ENCODE measurements at regions not wholly inside any gene's neighbourhood (a gene's known extent, or its start where the extent isn't known, plus 50 kb on each side); places are given as distances from the start of the nearest gene placed in this dataset.

- Histone ChIP-seq H3K36me3 (no peaks in the 10 kb centered on the region), H3K9me3 (no peaks in the 10 kb centered on the region), H3K27ac (no peak overlapping the region), H3K4me1 (no peaks in the 10 kb centered on the region), H3K4me3 (no peak overlapping the region), H3K27me3 (no peaks in the 10 kb centered on the region)
- intact Hi-C loops (cut with DNase I): no loop called here
- no peak for ATAC-seq
- 88% methylated on average over 1 of the region's 1 CpG for WGBS, 2 donors
- TF ChIP-seq CTCF (IDR thresholded peaks at IDR 0.05): no peak
- no peak for DNase-seq
- no peak for FAIRE-seq
These were observed 441.6 kb upstream of the FBXO33 start for GRCh38 chr14:39873791-39874190.

DNA sequence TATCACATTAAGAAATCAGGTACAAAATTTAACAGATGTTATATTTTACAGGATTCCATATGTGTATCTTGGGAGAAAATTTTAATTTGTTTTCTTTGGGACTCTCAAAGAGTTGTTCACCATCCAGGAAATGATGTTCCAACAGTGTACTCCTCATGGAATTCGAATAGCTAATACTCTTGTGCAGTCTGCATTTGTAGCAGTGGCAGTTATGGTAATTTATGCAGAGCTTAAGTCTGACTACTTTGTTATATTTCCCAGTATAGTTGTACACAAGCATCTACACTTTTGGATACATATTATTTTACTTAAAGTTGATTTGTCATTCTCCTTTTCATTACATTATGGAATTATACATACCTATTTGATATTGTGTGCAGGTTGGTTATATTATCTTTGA is 436.7 kb upstream of the FBXO33 start:
- 62 to 68% methylated on average over 1 of the region's 1 CpG for WGBS, 2 donors
- intact Hi-C loops (cut with DNase I): no loop called here

GRCh38 chr14:39868251-39868650 is 436.0 kb upstream of the FBXO33 start:
- Histone ChIP-seq H3K9me3 (no peaks in the 10 kb centered on the region), H3K4me3 (no peak overlapping the region), H3K36me3 (no peaks in the 10 kb centered on the region), H3K27me3 (no peaks in the 10 kb centered on the region), H3K4me1 (no peaks in the 10 kb centered on the region), H3K27ac (no peak overlapping the region)
- WGBS, 2 donors: 76 to 77% methylated on average over 3 of the region's 3 CpGs
- intact Hi-C loops (cut with DNase I): no loop called here
- FAIRE-seq (no peak), DNase-seq (no peak), ATAC-seq (no peak)
- no peak for TF ChIP-seq CTCF (IDR thresholded peaks at IDR 0.05)

More for the DNA sequence above, 436.7 kb upstream of the FBXO33 start:
- Histone ChIP-seq H3K27me3 (no peaks in the 10 kb centered on the region), H3K4me1 (no peaks in the 10 kb centered on the region), H3K4me3 (no peak overlapping the region), H3K36me3 (no peaks in the 10 kb centered on the region), H3K27ac (no peak overlapping the region), H3K9me3 (no peaks in the 10 kb centered on the region)
- FAIRE-seq (no peak), ATAC-seq (no peak), DNase-seq (no peak)
- TF ChIP-seq CTCF (IDR thresholded peaks at IDR 0.05): no peak

GRCh38 chr14:39863441-39863840 is 431.2 kb upstream of the FBXO33 start:
- Histone ChIP-seq H3K27ac (no peak overlapping the region), H3K4me3 (no peak overlapping the region), H3K4me1 (no peaks in the 10 kb centered on the region), H3K36me3 (no peaks in the 10 kb centered on the region), H3K9me3 (no peaks in the 10 kb centered on the region), H3K27me3 (no peaks in the 10 kb centered on the region)
- FAIRE-seq (no peak), DNase-seq (no peak), ATAC-seq (no peak)
- no peak for TF ChIP-seq CTCF (IDR thresholded peaks at IDR 0.05)
- 67 to 83% methylated on average over 1 of the region's 1 CpG for WGBS, 2 donors
- intact Hi-C loops (cut with DNase I): no loop called here

DNA sequence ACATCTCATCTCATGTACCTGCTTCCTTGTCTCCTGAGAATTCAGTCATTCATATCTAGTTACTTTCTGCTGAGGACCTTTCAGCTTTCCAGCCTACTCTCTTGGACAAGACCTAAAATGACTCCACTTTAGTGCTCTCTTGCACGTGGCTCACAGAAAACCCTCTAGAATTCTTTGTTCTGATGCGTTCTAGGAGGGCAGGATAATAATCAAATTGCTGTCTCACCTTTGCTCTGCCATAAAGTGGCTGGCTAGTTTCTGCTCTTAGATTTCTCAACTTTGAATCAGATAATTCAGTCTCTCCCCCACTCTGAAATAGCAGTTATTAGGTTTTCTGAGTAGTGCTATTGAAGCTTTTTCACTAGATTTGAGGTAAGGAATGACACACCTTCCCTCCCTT is 429.5 kb upstream of the FBXO33 start:
- Histone ChIP-seq H3K27ac (no peak overlapping the region), H3K9me3 (no peaks in the 10 kb centered on the region), H3K4me3 (no peak overlapping the region), H3K27me3 (no peaks in the 10 kb centered on the region), H3K36me3 (no peaks in the 10 kb centered on the region), H3K4me1 (no peaks in the 10 kb centered on the region)
- no peak for TF ChIP-seq CTCF (IDR thresholded peaks at IDR 0.05)
- no peak for FAIRE-seq
- WGBS, 2 donors: 55 to 69% methylated on average over 2 of the region's 2 CpGs
- intact Hi-C loops (cut with DNase I): no loop called here
- DNase-seq: no peak
- no peak for ATAC-seq

Measured in pancreas (tissue), 10 donors.